Spleen (tissue), 7 donors: ENCODE measurements at regions not wholly inside any gene's neighbourhood (a gene's known extent, or its start where the extent isn't known, plus 50 kb on each side); places are given as distances from the start of the nearest gene placed in this dataset.
"Not testable (repeated sequence)": the region's sequence is repeated elsewhere in the genome, so short reads cannot be mapped to it uniquely, and the experiment has no call there.

Source experiments
- POLR2AphosphoS5 ChIP-seq, 3 donors: sonication (generic); formaldehyde crosslinking; IDR thresholded peaks; one replicate each; pipeline ENCODE4 v1.5.1; 2017; ENCODE audit warnings: antibody characterized with exemption in 3 of 3
- TF ChIP-seq, protein P1 (sequence below), 11 experiments: fragments of 200-600 bp in 7 of 11; fragments of 450-650 bp in 4 of 11; sonication (generic) in 4 of 11; IDR thresholded peaks in 8 of 11; conservative IDR thresholded peaks in 3 of 11; 1 replicate in 7 of 11; 2 replicates in 4 of 11; pipeline versions ENCODE4 v1.4.0 to v1.8.0; 2016 to 2021; ENCODE audit warnings: antibody characterized with exemption in 11 of 11, inconsistent platforms in 4 of 11, mild to moderate bottlenecking in 1 of 11
- donor health status: DM: no; HTN: no; CAD: no; lungs with moderate emphysema.
- donor health status: DM: no; HTN: no; CAD: no.
- donor health status: DM: no; HTN: no; CAD: no.

- TF ChIP-seq, protein P1, sequence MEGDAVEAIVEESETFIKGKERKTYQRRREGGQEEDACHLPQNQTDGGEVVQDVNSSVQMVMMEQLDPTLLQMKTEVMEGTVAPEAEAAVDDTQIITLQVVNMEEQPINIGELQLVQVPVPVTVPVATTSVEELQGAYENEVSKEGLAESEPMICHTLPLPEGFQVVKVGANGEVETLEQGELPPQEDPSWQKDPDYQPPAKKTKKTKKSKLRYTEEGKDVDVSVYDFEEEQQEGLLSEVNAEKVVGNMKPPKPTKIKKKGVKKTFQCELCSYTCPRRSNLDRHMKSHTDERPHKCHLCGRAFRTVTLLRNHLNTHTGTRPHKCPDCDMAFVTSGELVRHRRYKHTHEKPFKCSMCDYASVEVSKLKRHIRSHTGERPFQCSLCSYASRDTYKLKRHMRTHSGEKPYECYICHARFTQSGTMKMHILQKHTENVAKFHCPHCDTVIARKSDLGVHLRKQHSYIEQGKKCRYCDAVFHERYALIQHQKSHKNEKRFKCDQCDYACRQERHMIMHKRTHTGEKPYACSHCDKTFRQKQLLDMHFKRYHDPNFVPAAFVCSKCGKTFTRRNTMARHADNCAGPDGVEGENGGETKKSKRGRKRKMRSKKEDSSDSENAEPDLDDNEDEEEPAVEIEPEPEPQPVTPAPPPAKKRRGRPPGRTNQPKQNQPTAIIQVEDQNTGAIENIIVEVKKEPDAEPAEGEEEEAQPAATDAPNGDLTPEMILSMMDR (IDR thresholded peaks at IDR 0.05 in 8 of 11, conservative IDR thresholded peaks at IDR 0.05 in 3 of 11) = not testable (repeated sequence)
- not testable (repeated sequence) for TF ChIP-seq POLR2AphosphoS5 (IDR thresholded peaks at IDR 0.05)
Measured at GRCh38 chr20:30723511-30723910, 534.0 kb upstream of the DEFB115 start.
